GM18870 (cell line): ENCODE measurements at regions not wholly inside any gene's neighbourhood (a gene's known extent, or its start where the extent isn't known, plus 50 kb on each side); places are given as distances from the start of the nearest gene placed in this dataset.
A peak's percentile ranks its signal among the peaks of the same experiment; 100 is the strongest.

ENCODE experiments used
- ATAC-seq: cut with Tn5 transposase; IDR thresholded peaks from one replicate; pipeline ENCODE4 v1.9.1; 2021; ENCODE audit warnings: moderate library complexity; ENCODE audit not compliant: unreplicated experiment

DNA sequence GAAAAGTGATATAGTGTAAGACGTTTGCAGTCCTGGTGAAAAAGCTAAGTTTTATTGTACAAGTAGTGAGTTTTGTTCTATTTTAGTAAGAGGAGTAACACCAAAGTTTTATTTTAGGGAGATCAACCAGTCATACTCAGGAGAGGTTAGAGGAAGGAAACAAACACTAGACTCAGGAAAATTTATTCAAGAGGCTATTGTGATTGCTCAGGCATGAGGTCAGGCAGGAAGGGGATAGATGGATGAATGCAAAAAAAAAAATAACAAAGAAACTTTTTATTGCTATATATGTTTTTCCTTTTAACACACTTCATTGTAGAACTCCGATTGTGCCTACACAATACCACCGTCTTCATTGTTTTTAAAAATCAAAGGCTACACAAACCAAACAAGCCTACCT, 189.0 kb downstream of the LYPLAL1 start:
- ATAC-seq = no peak

DNA sequence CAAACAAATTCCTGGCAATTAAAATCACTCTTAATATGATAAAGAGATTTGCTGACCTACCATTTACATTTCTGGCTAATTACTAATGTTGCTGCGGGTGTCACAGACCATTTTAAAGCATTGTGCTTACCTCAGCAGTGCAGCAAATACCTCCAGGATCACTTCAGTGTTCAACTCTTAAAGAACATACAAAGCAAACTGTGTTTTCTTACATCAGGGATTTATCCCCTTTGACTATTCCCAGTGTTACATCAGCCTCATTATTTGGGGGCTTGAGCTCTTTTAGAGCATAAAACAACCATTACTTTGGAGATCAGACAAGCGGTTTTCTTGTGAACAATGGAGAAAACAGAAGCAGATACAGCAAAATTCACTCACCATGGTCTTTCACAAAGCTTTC, 185.4 kb downstream of the LYPLAL1 start:
- no peak for ATAC-seq

DNA sequence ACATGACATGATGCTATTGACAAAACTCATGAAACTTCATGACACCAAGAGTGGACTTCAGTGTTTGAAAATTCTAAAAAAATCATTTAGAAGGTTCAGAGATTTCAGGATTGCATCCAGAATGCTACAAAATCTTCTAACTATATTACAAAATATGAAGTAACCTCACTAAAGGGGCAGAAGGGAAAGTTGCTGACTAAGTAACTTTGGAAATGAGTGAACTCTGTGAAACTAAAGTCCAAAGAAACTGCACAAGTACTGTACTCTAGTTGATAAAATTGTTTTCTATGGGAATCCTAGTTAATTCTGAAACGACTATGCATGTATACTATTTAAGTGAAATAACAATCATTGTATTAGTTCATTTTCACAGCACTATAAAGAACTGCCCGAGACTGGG, 184.4 kb downstream of the LYPLAL1 start:
- no peak for ATAC-seq

DNA sequence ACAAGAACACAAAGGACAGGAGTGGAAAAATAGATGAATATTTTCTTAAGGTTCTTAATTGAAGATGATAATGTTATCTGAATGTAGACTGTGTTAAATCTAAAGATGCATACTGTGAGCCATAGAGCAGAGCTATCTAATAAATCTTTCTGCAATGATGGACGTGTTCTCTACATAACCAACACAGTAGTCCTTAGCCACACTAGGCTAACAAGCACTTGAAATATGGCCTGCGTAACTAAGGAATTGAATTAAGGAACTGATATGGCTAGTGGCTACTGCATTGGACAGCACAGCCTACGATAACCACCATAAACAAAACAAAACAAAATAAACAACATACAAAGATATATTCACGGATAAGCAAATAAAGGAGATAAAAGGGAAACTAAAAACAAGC, 181.3 kb downstream of the LYPLAL1 start:
- ATAC-seq = no peak

DNA sequence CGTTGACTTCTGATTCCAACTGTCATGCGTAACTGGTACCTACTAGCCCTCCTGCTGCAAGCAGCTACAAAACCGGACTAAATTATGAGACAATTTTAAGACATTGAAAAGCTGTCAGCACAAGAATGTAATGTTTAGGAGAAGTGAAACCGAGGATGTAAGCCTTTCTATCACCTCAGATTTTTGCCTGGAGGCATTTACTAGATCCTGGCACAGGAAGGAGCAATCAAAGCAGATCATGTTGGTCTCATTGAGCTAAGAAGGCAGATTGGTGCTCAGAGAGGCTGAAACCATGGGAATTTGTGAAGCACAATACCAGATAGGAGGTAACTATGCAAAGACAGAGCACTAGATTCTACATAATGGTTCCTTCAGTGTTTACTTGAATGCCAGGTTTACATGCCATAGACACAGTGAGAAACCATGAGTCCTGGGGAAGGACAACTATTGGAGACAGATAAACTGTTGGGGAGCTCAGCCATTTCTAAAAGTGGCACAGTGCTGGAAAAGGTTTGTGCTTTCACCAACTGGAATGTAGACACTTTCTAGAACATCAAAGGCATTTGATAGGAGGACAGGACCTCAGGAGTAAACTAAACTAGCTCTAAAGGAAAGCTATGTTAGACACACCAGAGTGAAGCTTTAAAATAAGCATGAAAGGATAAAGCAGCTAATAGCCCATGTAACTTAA, 179.4 kb downstream of the LYPLAL1 start:
- ATAC-seq = no peak

DNA sequence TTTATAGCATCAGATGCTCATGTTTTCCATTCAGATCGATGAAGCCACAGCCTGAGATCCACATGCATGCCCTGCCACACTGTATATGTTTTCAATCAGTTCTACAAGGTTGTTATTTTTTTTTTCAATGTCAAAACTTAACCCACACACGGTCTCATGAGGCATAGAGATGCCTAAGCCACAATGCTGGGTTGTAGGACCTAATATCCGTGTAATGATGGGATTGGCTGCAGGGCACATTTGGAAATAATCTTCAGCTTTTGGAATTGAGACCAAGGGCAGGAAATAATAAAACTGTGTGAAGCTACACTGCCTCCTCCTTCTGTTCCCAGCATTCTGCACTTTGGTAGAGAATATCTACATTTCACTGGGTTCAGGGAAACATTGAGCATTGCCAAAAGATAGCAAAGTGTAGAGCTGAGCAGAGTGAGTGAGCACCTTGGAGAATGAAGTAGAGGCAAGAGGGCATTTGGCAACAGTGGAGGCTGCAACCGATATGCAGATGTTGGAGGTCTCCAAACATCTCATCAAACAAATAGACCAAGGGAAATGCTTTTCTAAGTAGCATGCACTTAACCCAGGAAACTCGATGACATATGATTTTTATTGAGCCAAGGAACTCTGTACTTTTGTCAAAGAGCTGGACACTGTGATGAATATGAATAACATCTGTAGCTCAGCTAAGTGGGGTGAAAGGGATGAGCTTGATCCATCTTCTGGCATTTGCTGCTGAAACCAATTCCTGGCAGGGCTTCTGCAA, 176.7 kb downstream of the LYPLAL1 start:
- no peak for ATAC-seq

DNA sequence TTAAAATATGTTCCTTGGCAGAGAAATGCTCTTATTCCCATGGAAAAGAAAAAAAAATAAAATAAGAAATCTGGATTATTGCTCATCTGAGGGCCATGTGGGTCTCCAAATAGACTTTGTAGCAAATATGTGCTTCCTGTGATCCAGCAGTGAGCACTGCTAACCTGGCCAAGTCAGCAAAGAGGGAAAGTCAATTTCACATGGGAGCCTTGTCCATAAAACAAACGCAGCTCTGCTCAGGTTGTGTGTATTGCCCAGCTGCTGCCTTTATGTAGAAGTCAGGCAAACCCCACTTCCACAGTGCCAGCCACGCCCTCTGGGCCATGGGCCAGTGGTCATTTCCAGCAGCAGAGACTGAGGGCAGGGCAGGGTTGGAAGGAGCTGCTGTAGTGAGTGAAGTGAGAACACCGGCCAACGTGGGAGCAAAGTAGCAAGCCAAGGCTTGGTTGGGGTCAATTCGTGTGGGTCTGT, 174.3 kb downstream of the LYPLAL1 start:
- no peak for ATAC-seq

DNA sequence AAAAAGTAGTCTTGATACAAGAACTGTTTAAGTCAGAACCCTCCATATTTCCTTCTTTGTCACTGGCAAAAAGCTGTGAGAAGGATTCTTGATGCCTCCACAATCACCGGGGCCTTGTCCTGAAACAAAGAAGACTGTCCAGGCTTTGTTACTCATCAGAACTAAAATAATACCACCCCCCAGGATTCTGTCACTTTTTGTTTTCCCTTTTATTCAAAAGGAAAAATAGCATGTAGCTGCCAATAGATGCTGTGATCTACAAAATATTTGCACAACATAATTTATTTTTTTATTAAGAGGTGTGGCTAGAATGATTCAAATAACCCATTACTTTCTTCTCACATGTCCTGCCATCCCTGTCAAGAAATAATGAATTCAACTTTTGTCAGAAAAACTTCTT, 173.7 kb downstream of the LYPLAL1 start:
- no peak for ATAC-seq

DNA sequence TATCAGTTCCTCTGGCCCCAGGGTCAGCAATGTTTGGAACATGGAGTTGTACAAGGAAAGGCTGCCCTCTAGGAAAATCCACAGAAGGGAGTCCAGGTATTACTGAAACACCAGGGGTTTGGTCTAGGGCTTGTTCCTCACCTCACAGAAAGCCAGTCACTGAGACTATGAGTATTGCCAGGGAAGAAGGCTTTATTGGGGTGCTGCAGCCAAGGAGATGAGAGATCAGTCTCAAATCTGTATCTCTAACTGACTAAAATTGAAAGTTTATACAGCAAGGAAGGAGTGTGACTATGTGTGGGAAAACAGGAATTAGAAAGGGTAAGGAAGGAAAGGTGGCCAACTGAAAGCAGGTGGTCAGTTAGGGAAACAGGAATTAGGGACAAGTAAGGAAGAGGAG, 172.3 kb downstream of the LYPLAL1 start:
- no peak for ATAC-seq

DNA sequence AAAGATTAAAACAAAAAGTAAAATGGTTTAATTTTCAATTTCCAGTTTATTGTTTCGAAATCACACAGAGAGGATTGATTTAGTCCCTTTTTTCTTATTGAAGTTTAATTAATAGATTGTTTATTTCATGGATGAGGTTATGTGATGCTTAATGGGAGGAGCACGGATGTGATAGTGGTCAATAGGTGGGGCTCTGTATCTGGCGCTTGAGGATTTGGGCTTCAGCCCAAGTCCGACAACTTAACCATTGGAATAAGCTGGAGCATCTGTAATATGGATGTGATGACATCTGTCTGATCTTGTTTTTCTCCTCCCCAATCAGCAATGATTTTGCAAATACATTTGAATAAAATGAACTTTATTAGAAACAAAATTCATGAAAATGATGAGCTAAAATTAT, 169.2 kb downstream of the LYPLAL1 start:
- no peak for ATAC-seq

DNA sequence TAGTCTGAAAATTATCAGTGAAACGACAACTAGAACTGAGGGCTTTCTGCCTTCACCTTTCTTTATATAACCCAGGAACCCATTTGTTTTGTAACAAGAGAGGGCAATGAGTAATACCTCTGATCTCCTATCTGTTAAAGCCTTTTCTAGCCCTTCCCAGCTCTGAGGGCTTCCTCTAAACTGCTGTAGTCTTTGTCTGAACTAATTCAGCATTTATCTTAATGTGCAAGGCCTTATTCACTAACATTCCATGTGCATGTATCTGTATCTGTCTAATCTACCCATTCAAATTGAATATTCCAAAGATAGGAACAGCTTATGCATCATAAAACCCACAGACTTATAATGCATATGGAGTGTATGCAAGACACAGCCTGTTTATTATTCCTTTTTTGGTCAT, 167.1 kb downstream of the LYPLAL1 start:
- ATAC-seq = no peak

DNA sequence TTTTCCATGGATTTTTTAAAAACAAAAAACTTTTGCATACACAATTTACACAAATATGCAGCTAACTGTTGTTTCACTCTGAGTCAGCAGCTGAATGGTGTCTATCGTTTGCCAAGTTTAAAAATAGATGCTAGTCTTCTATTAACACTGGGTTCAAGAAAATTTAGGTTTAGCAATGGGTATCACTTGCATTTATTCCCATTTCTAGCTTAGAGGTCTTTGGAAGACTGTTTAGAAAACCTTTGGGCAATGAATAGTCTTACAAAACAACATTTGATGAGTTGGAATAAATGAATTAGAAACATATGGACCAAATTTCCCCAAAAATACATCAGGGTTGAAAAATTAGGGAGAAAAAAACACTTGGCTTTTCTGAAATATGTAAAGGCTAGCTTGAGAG, 165.8 kb downstream of the LYPLAL1 start:
- ATAC-seq = no peak

DNA sequence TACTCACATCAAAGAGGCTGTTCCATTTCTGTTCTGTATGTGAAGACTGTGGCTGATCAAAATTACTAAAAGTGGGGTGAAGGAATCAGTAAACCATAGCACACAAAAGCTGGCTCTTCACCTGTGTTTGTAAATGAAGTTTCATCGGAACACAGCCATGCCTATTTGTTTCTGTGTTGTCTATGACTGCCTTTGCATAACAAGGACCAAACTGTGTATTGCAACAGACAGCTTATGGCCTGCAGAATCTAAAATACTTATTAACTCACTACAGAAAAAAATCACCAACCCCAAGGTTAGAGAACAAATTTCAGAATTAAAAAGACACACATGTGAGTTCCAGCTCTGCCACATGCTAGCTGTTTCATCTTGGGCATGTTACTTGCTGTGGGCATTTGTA, 163.9 kb downstream of the LYPLAL1 start:
- no peak for ATAC-seq

DNA sequence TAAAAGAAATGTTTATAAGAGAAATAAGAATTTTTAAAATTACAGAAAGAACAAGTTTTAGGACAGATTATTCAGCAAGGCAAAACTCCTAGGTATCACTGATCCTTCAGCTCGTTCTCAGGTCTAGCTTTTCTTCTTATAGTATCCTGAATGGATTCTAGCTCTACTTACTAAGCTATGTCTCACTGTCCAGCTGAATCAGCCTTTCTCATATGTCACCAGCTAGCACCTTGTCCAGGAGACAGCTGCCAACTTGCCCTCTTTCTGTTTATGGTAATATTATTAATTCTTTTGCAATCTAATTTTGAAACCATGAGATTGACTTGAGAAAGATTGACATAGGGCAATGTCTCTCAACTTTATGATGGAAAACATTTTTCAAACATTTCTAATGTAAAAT, 159.9 kb downstream of the LYPLAL1 start:
- no peak for ATAC-seq

DNA sequence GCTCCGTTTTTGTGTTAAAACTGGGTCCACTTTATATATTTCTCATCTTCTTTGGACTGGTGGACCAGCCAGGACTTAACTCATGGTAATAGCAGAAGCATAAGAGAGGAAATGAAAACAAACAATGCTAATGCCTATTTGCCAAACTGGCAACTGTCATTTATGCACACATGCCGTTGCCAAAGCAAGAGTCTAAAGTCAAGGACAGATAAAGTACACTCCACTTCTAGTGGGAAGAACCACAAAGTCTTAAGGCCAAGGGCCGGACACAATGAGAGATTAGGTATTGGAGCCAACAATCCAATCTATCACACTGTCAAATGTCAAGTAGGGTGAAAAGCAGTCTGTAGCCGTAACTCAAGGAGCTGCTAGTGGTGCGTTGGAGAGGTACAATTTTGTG, 157.7 kb downstream of the LYPLAL1 start:
- no peak for ATAC-seq

DNA sequence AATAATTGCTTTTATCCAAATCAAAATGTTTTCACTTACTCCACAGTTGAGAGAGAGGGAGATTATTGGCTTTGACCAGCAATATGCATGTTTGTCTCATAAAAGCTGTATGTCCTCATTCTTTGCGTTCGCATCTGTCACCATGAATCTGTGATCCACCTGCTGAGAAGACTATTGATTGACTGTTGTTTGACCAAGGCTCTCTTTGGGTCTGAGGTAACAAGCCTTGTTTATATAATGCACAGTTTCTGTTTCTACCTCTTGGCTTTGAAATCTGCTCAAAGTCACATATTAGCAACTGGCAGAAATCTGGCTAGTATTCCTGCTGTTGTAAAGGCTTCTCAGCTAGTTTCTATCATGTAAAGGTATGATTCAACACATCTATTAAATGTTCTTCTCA, 157.0 kb downstream of the LYPLAL1 start:
- no peak for ATAC-seq

DNA sequence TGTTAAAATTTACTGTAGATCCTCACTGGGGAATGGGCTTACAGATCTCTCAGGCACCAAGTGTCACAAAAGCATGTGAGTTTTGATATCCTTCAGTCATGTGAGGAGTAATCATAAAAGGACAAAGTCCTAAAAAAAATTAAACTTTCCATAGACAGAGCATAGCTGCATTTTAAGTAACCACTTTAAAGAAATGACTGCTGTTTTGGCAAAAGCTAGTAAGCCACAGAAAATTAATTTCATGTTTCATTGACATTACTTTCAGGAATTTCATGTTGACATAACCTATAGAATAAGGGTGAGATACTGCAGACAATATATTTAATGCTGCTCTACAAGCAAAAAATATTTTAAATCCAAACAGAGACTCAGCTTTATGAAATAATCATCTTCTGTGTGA, 156.3 kb downstream of the LYPLAL1 start:
- no peak for ATAC-seq

DNA sequence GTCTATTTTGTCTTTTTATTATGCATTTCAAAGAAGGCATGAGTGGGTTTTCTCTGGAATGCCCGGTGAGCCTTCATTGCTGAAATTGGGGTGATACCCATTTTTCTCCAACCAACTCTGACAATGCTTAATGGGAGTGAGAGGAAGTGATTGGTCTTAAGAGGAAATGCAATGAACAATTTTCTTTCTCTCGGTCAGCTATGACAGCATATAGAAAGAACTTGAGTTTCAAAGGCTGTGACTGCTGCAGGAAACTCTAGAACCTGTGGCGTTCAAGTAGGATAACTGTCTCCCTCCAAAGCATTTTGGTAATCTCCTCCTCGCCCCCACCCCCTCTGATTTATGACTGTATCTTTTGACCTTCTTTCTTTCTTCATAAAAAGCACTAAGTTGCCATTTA, 155.9 kb downstream of the LYPLAL1 start:
- no peak for ATAC-seq

DNA sequence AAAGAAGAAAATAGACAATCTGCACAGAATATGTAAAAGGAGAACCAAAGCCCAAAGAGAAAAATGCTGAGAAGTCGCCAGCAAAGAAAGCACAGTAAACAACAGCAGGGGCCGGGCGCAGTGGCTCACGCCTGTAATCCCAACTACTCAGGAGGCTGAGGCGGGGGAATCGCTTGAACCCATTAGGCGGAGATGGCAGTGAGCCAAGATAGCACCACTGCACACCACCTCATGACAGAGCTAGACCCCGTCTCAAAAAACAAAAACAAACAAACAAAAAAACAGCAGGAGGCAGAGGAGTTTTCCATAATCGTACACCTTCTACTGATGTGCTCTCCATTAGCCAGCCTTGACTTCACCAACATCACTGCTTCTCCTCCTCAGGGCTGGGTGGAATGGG, 153.2 kb downstream of the LYPLAL1 start:
- ATAC-seq = no peak

DNA sequence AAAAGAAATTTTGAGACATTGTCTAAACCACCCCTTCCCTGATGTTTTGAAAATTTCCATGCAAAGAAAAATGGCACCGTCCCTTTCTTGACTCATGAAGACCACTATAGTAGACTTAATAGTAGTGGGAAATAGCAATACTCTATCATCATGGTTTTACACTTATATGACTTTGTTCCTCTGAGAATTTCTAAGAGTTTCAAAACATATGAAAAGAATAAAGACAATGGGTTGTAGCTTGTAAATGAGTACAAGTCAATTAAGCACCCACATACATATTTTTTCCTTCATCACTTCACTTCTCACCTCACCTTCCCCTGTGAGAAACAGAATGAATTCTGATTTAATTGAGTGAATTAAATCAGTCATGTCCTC, 151.7 kb downstream of the LYPLAL1 start:
- peak; percentile 9 for ATAC-seq

DNA sequence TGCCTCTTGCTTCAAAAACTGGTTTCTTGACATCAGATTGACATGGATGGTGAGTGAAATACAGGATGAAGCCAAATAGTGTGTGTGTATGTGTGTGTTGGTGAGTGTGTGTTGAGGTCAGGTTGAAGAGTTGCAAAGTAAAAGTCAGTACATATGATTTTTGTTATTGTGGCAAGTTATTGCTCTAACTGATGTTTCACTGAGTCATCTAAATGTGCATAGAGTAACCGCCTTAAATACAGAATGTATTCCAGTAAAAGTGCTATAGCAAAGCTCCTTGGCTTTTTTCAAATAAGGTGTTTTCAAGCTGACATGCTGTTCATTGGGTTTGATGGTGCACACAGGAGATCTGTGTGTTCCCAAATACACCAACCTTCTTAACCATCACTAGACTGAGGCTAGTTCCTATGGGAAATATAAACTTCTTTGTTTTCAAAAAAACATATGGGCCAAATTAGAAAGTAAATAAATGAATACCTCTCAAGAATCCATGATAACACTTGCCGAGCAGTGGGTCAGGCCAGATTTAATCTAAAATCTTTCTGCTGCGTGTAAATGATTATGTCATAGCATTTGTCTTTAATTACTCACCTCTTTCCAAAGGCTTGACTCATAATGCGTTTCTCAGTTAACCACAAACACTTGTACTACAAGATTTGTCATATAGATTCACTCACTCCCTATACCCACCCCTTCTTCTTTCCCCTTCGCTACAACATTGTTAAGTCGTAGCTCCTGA, 151.1 kb downstream of the LYPLAL1 start:
- peak; percentile 89 for ATAC-seq

DNA sequence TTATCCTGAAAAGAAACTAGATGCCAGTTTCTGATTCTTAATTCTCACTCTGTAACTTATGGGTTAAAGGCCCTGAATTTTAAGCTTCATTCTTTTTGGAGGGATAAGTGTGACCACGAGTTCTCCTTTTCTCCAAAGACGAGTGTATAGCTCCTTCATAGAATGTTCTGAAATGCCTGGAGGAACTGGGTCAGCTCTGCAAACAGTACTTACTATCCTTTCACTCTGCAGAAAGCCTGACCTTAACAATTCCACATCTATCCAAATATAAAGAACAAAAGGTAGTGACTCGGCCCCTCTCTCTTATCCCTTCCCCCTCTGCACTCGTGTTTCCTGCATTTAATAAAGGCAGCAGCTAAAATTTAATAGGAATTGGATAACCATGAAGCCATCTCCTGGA, 150.5 kb downstream of the LYPLAL1 start:
- no peak for ATAC-seq
